Neural cell (in vitro differentiated cells): ENCODE measurements at regions not wholly inside any gene's neighbourhood (a gene's known extent, or its start where the extent isn't known, plus 50 kb on each side); places are given as distances from the start of the nearest gene placed in this dataset.

ENCODE experiments used
- H2AFZ ChIP-seq: fragments of 200-600, 300-800 bp; sonication (generic), shearing (Covaris generic); 2 replicates; pipeline ENCODE4 v1.6.0; 2014; ENCODE audit warnings: low read depth, mild to moderate bottlenecking, antibody characterized with exemption, low read length, moderate library complexity
- H3F3A ChIP-seq: fragments of 200-600 bp; shearing (Covaris generic); 2 replicates; pipeline ENCODE4 v1.6.1; 2016; ENCODE audit warnings: mild to moderate bottlenecking, moderate library complexity, mixed read lengths, antibody characterized with exemption, low read length; ENCODE audit not compliant: insufficient read depth, poor library complexity, severe bottlenecking
- H3K27ac ChIP-seq: fragments of 200-600, 300-800 bp; sonication (generic), shearing (Covaris generic); 2 replicates; pipeline ENCODE4 v1.5.1; 2014; ENCODE audit warnings: mild to moderate bottlenecking, low read length, moderate library complexity
- H3K27me3 ChIP-seq: fragments of 300-800, 200-600 bp; sonication (generic), shearing (Covaris generic); 2 replicates; pipeline ENCODE4 v1.6.0; 2014; ENCODE audit warnings: mild to moderate bottlenecking, low read depth, low read length, moderate library complexity; ENCODE audit not compliant: insufficient read depth
- H3K36me3 ChIP-seq: fragments of 300-800, 200-600 bp; sonication (generic), shearing (Covaris generic); 2 replicates; pipeline ENCODE4 v1.5.1; 2014; ENCODE audit warnings: mild to moderate bottlenecking, antibody characterized with exemption, low read length, moderate library complexity; ENCODE audit not compliant: insufficient read depth
- H3K4me2 ChIP-seq: fragments of 300-800, 200-600 bp; sonication (generic), shearing (Covaris generic); 2 replicates; pipeline ENCODE4 v1.6.0; 2014; ENCODE audit warnings: mild to moderate bottlenecking, low read length
- H3K4me3 ChIP-seq: fragments of 300-800, 200-600 bp; sonication (generic), shearing (Covaris generic); 2 replicates; pipeline ENCODE4 v1.5.1; 2014; ENCODE audit warnings: mild to moderate bottlenecking, low read length, moderate library complexity
- H3K79me2 ChIP-seq: fragments of 200-600 bp; shearing (Covaris generic); replicated peaks from 2 replicates; pipeline ENCODE4 v1.6.0; 2014; ENCODE audit warnings: mild to moderate bottlenecking, low read length, moderate library complexity; ENCODE audit not compliant: insufficient read depth
- H3K9ac ChIP-seq: fragments of 300-800, 200-600 bp; sonication (generic), shearing (Covaris generic); 2 replicates; pipeline ENCODE4 v1.6.1; 2016; ENCODE audit warnings: mild to moderate bottlenecking, low read length, mixed read lengths
- H3K9me2 ChIP-seq: fragments of 200-600 bp; shearing (Covaris generic); 2 replicates; pipeline ENCODE4 v1.6.1; 2016; ENCODE audit warnings: mild to moderate bottlenecking, low read length, mixed read lengths; ENCODE audit not compliant: insufficient read depth
- H3K9me3 ChIP-seq: fragments of 200-600, 300-800 bp; sonication (generic), shearing (Covaris generic); 2 replicates; pipeline ENCODE4 v1.6.1; 2016; ENCODE audit warnings: mild to moderate bottlenecking, mixed run types, low read length, moderate library complexity, mixed read lengths
- H4K20me1 ChIP-seq: fragments of 200-600 bp; shearing (Covaris generic); 2 replicates; pipeline ENCODE4 v1.6.1; 2016; ENCODE audit warnings: mild to moderate bottlenecking, mixed run types; ENCODE audit not compliant: insufficient read depth
- EP300 ChIP-seq: fragments of 450-650 bp; conservative IDR thresholded peaks from 2 replicates; pipeline ENCODE4 v1.6.1; 2014; ENCODE audit warnings: antibody characterized with exemption, mild to moderate bottlenecking, moderate library complexity; ENCODE audit not compliant: poor library complexity, severe bottlenecking
- EZH2 ChIP-seq: fragments of 200-600, 300-800 bp; shearing (Covaris generic), sonication (generic); IDR thresholded peaks from 2 replicates; pipeline ENCODE4 v1.6.1; 2014; ENCODE audit warnings: antibody characterized with exemption, low read length, borderline replicate concordance, mild to moderate bottlenecking; ENCODE audit not compliant: insufficient read depth, poor library complexity, severe bottlenecking
- MXI1 ChIP-seq: fragments of 450-650 bp; conservative IDR thresholded peaks from 2 replicates; pipeline ENCODE4 v1.6.1; 2014; ENCODE audit warnings: antibody characterized with exemption, mild to moderate bottlenecking; ENCODE audit not compliant: poor library complexity, severe bottlenecking
- POLR2AphosphoS5 ChIP-seq: IDR thresholded peaks from 2 replicates; pipeline ENCODE4 v1.6.1; 2012
- RAD21 ChIP-seq: fragments of 450-650 bp; conservative IDR thresholded peaks from 2 replicates; pipeline ENCODE4 v1.6.1; 2014; ENCODE audit warnings: antibody characterized with exemption, mild to moderate bottlenecking, moderate library complexity
- SMC3 ChIP-seq: fragments of 450-650 bp; conservative IDR thresholded peaks from 2 replicates; pipeline ENCODE4 v1.6.1; 2014; ENCODE audit warnings: antibody characterized with exemption, mild to moderate bottlenecking, moderate library complexity; ENCODE audit not compliant: poor library complexity
- TAF1 ChIP-seq: IDR thresholded peaks from 2 replicates; pipeline ENCODE4 v1.6.1; 2012; ENCODE audit warnings: low read depth
- TF ChIP-seq, protein P1 (sequence below): IDR thresholded peaks from 2 replicates; pipeline ENCODE4 v1.6.1; 2012; ENCODE audit warnings: borderline replicate concordance
- TF ChIP-seq, protein P2 (sequence below): fragments of 450-650 bp; IDR thresholded peaks from 2 replicates; pipeline ENCODE4 v1.5.1; 2014; ENCODE audit warnings: antibody characterized with exemption, mild to moderate bottlenecking, moderate library complexity; ENCODE audit not compliant: poor library complexity, severe bottlenecking

DNA sequence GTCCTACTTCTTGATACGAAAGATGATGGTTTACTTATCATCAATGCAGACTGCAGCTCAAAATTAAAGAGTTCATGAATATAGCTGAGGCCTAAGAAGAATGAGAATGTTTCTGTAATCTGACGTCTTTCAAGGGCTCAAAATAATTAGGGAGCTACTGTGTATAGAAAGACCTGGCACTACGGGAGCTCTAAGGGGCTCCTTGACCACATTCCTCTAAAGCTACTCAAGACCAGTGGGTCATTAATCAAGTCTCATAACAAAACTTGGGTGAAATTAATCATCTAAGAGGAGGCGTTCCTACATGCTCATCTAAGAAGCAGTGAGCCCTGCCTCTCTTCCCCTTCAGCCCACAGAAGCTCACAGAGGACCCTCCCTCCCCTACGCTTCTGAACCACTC, 863.8 kb upstream of the AUTS2 start:
- Histone ChIP-seq H2AFZ (no peak overlapping the region), H3K79me2 (no peaks in the 10 kb centered on the region), H3K9ac (no peak overlapping the region), H3K27ac (no peak overlapping the region), H3K9me2 (no peaks in the 10 kb centered on the region), H3F3A (no peaks in the 10 kb centered on the region), H3K4me2 (no peak overlapping the region), H4K20me1 (no peaks in the 10 kb centered on the region), H3K36me3 (no peaks in the 10 kb centered on the region), H3K4me3 (no peak overlapping the region), H3K9me3 (no peaks in the 10 kb centered on the region), H3K27me3 (no peaks in the 10 kb centered on the region)
- TF ChIP-seq EP300, result no peak
- TF ChIP-seq, protein P1, sequence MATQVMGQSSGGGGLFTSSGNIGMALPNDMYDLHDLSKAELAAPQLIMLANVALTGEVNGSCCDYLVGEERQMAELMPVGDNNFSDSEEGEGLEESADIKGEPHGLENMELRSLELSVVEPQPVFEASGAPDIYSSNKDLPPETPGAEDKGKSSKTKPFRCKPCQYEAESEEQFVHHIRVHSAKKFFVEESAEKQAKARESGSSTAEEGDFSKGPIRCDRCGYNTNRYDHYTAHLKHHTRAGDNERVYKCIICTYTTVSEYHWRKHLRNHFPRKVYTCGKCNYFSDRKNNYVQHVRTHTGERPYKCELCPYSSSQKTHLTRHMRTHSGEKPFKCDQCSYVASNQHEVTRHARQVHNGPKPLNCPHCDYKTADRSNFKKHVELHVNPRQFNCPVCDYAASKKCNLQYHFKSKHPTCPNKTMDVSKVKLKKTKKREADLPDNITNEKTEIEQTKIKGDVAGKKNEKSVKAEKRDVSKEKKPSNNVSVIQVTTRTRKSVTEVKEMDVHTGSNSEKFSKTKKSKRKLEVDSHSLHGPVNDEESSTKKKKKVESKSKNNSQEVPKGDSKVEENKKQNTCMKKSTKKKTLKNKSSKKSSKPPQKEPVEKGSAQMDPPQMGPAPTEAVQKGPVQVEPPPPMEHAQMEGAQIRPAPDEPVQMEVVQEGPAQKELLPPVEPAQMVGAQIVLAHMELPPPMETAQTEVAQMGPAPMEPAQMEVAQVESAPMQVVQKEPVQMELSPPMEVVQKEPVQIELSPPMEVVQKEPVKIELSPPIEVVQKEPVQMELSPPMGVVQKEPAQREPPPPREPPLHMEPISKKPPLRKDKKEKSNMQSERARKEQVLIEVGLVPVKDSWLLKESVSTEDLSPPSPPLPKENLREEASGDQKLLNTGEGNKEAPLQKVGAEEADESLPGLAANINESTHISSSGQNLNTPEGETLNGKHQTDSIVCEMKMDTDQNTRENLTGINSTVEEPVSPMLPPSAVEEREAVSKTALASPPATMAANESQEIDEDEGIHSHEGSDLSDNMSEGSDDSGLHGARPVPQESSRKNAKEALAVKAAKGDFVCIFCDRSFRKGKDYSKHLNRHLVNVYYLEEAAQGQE, result no peak
- no peak for TF ChIP-seq EZH2
- no peak for TF ChIP-seq RAD21
- no peak for TF ChIP-seq SMC3
- TF ChIP-seq MXI1, result no peak
- TF ChIP-seq, protein P2, sequence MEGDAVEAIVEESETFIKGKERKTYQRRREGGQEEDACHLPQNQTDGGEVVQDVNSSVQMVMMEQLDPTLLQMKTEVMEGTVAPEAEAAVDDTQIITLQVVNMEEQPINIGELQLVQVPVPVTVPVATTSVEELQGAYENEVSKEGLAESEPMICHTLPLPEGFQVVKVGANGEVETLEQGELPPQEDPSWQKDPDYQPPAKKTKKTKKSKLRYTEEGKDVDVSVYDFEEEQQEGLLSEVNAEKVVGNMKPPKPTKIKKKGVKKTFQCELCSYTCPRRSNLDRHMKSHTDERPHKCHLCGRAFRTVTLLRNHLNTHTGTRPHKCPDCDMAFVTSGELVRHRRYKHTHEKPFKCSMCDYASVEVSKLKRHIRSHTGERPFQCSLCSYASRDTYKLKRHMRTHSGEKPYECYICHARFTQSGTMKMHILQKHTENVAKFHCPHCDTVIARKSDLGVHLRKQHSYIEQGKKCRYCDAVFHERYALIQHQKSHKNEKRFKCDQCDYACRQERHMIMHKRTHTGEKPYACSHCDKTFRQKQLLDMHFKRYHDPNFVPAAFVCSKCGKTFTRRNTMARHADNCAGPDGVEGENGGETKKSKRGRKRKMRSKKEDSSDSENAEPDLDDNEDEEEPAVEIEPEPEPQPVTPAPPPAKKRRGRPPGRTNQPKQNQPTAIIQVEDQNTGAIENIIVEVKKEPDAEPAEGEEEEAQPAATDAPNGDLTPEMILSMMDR, result no peak
- no peak for TF ChIP-seq POLR2AphosphoS5
- TF ChIP-seq TAF1, result no peak

DNA sequence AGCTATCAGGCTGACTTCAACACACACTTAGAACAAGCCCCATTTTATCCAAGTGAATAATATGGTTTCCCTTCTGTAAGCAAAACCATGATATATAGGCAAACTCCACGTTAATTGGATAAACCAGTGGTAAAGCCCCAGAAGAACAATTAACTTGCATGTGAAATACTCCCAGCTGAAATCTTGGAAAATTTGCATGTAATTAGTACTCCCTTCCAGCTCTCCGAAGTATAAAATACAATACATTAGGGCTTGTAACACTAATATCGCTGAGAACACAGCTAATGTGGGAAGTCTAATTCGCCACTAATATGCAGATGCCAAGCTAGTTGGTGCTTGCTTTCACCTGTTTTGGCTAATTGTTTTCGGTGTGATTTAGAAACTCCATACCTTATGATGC, 859.0 kb upstream of the AUTS2 start:
- H3K36me3 ChIP-seq, result no peaks in the 10 kb centered on the region
- no peaks in the 10 kb centered on the region for H3F3A ChIP-seq
- no peak overlapping the region for H3K4me2 ChIP-seq
- no peaks in the 10 kb centered on the region for H4K20me1 ChIP-seq
- H3K4me3 ChIP-seq, result no peak overlapping the region
- H3K79me2 ChIP-seq, result no peaks in the 10 kb centered on the region
- no peak overlapping the region for H3K27ac ChIP-seq
- no peaks in the 10 kb centered on the region for H3K9me3 ChIP-seq
- TF ChIP-seq MXI1 (no peak), RAD21 (no peak), EP300 (no peak), EZH2 (no peak), TAF1 (no peak), SMC3 (no peak), POLR2AphosphoS5 (no peak)
- TF ChIP-seq, protein P1, result no peak
- TF ChIP-seq, protein P2, result no peak
- H3K9me2 ChIP-seq, result no peaks in the 10 kb centered on the region
- no peaks in the 10 kb centered on the region for H3K27me3 ChIP-seq
- no peak overlapping the region for H3K9ac ChIP-seq
- H2AFZ ChIP-seq, result no peak overlapping the region
